ENCODE measurements at regions not wholly inside any gene's neighbourhood (a gene's known extent, or its start where the extent isn't known, plus 50 kb on each side); places are given as distances from the start of the nearest gene placed in this dataset.

DNA sequence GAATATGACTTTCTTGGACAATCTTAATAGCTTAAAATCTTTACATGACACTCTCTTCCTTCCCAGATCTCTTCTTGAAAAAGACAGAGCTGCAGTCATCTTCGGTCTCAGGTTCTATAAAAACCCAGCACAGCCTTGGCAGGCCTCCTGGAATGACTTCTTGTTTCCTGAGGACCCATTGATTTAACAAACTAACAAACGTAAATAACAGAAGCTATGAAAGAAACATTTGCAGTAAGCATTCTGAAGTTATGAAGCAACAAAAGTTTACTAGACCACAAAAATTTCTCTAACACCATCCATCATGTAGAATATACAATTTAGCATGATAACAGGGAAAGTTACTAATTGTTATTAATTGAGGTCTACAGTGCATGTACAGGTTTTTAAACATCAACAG is 62.8 kb upstream of the STARD13 start:
- Histone ChIP-seq H3K4me1 (ENCODE audit: low read length) (no peaks in the 10 kb centered on the region), H3K4me3 (ENCODE audit: low read length) (no peak overlapping the region), H3K79me2 (ENCODE audit: low read length) (no peaks in the 10 kb centered on the region), H3K27me3 (ENCODE audit: low read depth, low read length) (no peaks in the 10 kb centered on the region), H3K9ac (ENCODE audit: low read length) (no peak overlapping the region), H2AFZ (ENCODE audit: low read depth, low read length) (no peak overlapping the region), H3K27ac (ENCODE audit: low read length) (no peak overlapping the region), H4K20me1 (ENCODE audit: insufficient read depth, low read length) (no peaks in the 10 kb centered on the region), H3K36me3 (replicated peaks; ENCODE audit: low read depth, low read length) (no peaks in the 10 kb centered on the region), H3K9me3 (ENCODE audit: insufficient read depth, low read length) (no peaks in the 10 kb centered on the region), H3K4me2 (ENCODE audit: low read length) (no peak overlapping the region)
- no peak for TF ChIP-seq EZH2phosphoT487 (IDR thresholded peaks at IDR 0.05; ENCODE audit: low read depth)
- TF ChIP-seq, protein P1, sequence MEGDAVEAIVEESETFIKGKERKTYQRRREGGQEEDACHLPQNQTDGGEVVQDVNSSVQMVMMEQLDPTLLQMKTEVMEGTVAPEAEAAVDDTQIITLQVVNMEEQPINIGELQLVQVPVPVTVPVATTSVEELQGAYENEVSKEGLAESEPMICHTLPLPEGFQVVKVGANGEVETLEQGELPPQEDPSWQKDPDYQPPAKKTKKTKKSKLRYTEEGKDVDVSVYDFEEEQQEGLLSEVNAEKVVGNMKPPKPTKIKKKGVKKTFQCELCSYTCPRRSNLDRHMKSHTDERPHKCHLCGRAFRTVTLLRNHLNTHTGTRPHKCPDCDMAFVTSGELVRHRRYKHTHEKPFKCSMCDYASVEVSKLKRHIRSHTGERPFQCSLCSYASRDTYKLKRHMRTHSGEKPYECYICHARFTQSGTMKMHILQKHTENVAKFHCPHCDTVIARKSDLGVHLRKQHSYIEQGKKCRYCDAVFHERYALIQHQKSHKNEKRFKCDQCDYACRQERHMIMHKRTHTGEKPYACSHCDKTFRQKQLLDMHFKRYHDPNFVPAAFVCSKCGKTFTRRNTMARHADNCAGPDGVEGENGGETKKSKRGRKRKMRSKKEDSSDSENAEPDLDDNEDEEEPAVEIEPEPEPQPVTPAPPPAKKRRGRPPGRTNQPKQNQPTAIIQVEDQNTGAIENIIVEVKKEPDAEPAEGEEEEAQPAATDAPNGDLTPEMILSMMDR (IDR thresholded peaks at IDR 0.05; ENCODE audit: low read depth, low read length) = no peak

DNA sequence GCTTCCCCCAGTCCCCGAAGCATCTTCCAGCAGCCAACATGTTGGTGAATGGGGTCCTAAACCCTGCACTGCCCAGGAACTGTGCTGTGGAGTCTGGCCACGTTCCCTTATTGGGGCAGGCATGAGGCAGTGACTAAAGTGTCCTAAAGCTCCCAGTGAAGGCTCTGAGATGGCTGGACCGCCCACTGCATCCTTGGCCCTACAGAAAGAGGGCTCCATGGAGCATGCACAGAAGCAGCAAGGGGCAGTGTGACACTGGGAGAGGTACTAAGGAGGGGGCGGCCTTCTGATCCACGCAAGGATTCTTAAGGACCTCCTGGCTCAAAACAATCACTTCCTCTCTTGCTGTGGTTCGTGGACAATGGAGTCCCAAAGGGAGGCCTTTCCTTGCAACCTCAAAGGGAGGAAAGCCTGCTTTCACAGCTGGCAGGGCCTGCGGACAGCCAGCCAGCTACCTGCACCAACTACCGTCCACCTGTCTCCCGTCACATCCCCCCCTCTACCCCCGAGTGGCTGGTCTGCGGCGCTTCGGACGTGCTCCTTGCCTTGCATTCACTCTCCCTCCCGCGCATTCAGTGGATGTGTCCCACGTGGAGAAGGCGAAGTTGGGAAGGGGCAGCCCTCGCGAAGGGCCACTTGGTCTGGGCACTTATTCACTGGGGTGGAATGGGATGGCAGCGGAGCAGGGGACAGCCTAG is 63.9 kb upstream of the STARD13 start:
- H4K20me1 ChIP-seq (ENCODE audit: insufficient read depth, low read length) = no peaks in the 10 kb centered on the region
- no peak overlapping the region for H2AFZ ChIP-seq (ENCODE audit: low read depth, low read length)
- H3K9ac ChIP-seq (ENCODE audit: low read length) = no peak overlapping the region
- no peaks in the 10 kb centered on the region for H3K27me3 ChIP-seq (ENCODE audit: low read depth, low read length)
- no peak for TF ChIP-seq EZH2phosphoT487 (IDR thresholded peaks at IDR 0.05; ENCODE audit: low read depth)
- TF ChIP-seq, protein P1 (IDR thresholded peaks at IDR 0.05; ENCODE audit: low read depth, low read length) = no peak
- no peaks in the 10 kb centered on the region for H3K79me2 ChIP-seq (ENCODE audit: low read length)
- H3K27ac ChIP-seq (ENCODE audit: low read length) = no peak overlapping the region
- no peak overlapping the region for H3K4me3 ChIP-seq (ENCODE audit: low read length)
- no peaks in the 10 kb centered on the region for H3K9me3 ChIP-seq (ENCODE audit: insufficient read depth, low read length)
- no peaks in the 10 kb centered on the region for H3K4me1 ChIP-seq (ENCODE audit: low read length)
- H3K36me3 ChIP-seq (replicated peaks; ENCODE audit: low read depth, low read length) = no peaks in the 10 kb centered on the region
- no peak overlapping the region for H3K4me2 ChIP-seq (ENCODE audit: low read length)

DNA sequence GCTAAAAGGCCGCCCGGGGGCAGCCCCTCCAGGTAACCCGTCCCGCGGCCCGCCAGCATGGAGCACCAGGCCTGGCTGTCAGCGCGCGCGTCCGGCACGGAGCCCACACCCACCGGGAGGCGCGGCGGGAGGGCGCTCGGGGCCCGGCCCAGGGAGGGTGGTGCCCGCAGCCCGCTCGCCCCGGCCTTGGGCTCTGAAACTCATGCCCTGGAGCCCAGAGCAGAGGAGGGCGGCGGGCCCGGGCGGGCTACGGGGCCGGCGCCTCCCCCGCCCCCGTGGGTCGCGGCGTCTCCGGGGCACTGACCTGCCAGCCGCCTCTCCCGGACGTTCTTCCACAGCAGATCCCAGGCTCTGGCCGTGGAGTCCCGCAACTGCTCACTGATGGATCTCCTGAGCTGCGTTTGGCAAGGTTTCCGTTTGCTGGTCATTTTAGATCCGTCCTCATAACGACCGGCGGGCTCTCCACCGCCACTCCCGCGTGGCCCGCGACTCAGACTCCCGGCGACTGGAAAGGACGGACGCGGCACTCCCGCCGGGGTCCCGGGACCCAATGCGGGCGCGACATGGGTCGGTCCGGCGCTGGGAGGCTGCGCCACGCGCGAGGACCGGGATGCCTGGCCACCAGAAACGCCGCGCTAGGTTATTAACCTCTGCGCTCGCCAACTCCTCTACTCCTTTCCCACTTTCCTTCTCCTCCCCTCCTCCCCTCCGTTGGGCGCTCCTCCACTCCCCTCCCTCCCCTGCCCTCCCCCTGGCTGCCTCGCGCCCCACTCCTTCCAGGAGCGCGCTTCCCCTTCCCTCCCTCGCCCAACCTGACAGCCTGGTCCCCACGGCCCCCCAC is 64.7 kb upstream of the STARD13 start:
- H2AFZ ChIP-seq (ENCODE audit: low read depth, low read length) = no peak overlapping the region
- H3K4me2 ChIP-seq (ENCODE audit: low read length) = no peak overlapping the region
- no peak overlapping the region for H3K4me3 ChIP-seq (ENCODE audit: low read length)

DNA sequence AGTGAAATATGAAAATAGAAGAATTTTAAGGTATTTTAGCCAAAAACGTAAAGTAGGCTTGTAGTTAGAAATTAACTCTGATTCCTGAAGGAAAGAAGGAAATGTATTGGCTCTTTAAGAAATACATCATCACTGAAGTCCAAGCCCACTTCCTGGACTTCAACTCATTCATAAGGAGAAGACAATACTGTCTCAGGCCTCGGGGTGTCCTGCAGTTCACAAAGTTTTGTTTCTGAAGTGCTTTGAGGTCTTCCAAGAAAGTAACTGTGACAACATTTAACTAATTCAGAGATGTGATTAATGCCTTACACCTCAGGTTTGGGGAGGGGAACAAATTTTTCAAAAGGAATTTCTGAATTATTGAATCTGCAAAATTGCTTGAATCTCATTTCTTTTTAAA is 65.8 kb upstream of the STARD13 start:
- Histone ChIP-seq H3K4me2 (ENCODE audit: low read length) (no peak overlapping the region), H3K9me3 (ENCODE audit: insufficient read depth, low read length) (no peaks in the 10 kb centered on the region), H4K20me1 (ENCODE audit: insufficient read depth, low read length) (no peaks in the 10 kb centered on the region), H3K4me1 (ENCODE audit: low read length) (no peaks in the 10 kb centered on the region), H3K27me3 (ENCODE audit: low read depth, low read length) (no peaks in the 10 kb centered on the region), H2AFZ (ENCODE audit: low read depth, low read length) (no peak overlapping the region), H3K79me2 (ENCODE audit: low read length) (no peaks in the 10 kb centered on the region), H3K4me3 (ENCODE audit: low read length) (no peak overlapping the region), H3K9ac (ENCODE audit: low read length) (no peak overlapping the region), H3K36me3 (replicated peaks; ENCODE audit: low read depth, low read length) (no peaks in the 10 kb centered on the region), H3K27ac (ENCODE audit: low read length) (no peak overlapping the region)
- TF ChIP-seq EZH2phosphoT487 (IDR thresholded peaks at IDR 0.05; ENCODE audit: low read depth) = no peak
- TF ChIP-seq, protein P1 (IDR thresholded peaks at IDR 0.05; ENCODE audit: low read depth, low read length) = no peak

More for the DNA sequence above, 64.7 kb upstream of the STARD13 start:
- Histone ChIP-seq H4K20me1 (ENCODE audit: insufficient read depth, low read length) (no peaks in the 10 kb centered on the region), H3K9me3 (ENCODE audit: insufficient read depth, low read length) (no peaks in the 10 kb centered on the region), H3K4me1 (ENCODE audit: low read length) (no peaks in the 10 kb centered on the region), H3K27me3 (ENCODE audit: low read depth, low read length) (no peaks in the 10 kb centered on the region), H3K9ac (ENCODE audit: low read length) (no peak overlapping the region), H3K36me3 (replicated peaks; ENCODE audit: low read depth, low read length) (no peaks in the 10 kb centered on the region), H3K27ac (ENCODE audit: low read length) (no peak overlapping the region), H3K79me2 (ENCODE audit: low read length) (no peaks in the 10 kb centered on the region)
- TF ChIP-seq, protein P1 (IDR thresholded peaks at IDR 0.05; ENCODE audit: low read depth, low read length) = no peak
- no peak for TF ChIP-seq EZH2phosphoT487 (IDR thresholded peaks at IDR 0.05; ENCODE audit: low read depth)
